ENCODE measurements at regions not wholly inside any gene's neighbourhood (a gene's known extent, or its start where the extent isn't known, plus 50 kb on each side); places are given as distances from the start of the nearest gene placed in this dataset.

DNA sequence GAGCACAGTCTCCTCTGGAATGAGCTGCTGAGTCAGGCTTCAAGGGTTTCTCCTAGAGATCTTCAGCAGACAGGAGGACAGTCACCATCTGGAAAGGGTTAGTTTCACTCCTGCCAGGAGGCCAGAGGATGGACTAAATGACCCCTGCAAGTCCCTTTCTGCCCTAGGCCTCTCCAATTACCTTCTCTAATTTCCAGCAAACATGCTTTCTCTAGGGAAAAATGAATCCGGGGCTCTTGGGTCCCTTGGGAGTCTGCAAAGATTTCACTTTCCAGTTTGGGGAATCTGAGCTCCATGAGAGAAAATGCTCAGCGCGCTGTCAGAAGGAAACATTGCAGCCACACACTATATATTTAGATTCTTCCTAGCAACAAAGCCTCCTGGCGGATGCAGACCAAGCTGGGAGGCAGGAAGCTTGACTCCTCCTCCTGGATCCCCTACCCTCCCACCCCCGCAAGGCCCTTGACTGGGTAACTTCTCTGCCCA lies 184.4 kb upstream of the CCND2 start:
- H3K4me1 Mint-ChIP-seq (ENCODE audit: low read depth, unreplicated experiment): peaks cover 16% of the 10 kb centered on the region
- H3K36me3 Mint-ChIP-seq (ENCODE audit: unreplicated experiment): peaks cover 9% of the 10 kb centered on the region
- peaks cover 3% of the 10 kb centered on the region for H3K27me3 Mint-ChIP-seq (ENCODE audit: unreplicated experiment)
- TF ChIP-seq, protein P1, sequence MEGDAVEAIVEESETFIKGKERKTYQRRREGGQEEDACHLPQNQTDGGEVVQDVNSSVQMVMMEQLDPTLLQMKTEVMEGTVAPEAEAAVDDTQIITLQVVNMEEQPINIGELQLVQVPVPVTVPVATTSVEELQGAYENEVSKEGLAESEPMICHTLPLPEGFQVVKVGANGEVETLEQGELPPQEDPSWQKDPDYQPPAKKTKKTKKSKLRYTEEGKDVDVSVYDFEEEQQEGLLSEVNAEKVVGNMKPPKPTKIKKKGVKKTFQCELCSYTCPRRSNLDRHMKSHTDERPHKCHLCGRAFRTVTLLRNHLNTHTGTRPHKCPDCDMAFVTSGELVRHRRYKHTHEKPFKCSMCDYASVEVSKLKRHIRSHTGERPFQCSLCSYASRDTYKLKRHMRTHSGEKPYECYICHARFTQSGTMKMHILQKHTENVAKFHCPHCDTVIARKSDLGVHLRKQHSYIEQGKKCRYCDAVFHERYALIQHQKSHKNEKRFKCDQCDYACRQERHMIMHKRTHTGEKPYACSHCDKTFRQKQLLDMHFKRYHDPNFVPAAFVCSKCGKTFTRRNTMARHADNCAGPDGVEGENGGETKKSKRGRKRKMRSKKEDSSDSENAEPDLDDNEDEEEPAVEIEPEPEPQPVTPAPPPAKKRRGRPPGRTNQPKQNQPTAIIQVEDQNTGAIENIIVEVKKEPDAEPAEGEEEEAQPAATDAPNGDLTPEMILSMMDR (IDR thresholded peaks at IDR 0.05; ENCODE audit: partially characterized antibody, unreplicated experiment): no peak
- H3K27ac Mint-ChIP-seq (ENCODE audit: unreplicated experiment): no peak overlapping the region
- H3K4me3 Mint-ChIP-seq (ENCODE audit: unreplicated experiment): no peak overlapping the region
- no peak for DNase-seq
- H3K9me3 Mint-ChIP-seq (ENCODE audit: unreplicated experiment): no peaks in the 10 kb centered on the region

DNA sequence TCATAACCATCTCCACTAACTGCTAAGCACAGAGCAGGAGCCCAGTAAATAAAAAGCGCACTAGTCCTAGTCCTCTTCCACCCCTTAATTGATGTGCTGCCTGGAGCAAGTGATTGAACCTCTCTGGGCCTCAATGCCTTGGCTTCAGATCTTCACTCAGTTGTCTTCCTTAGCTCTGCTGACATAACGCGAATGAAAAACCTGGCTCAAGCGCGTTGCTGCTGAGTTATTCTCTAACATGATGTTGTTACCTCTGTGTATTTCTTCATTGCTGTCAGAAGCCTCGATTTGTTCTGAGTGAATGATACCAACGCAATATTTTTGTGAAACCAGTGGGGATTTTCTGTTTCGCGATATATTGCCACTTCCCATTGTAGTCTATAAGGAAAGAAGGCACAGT lies 185.1 kb upstream of the CCND2 start:
- Mint-ChIP-seq H3K4me3 (ENCODE audit: unreplicated experiment) (peak overlapping the region; percentile 23), H3K27me3 (ENCODE audit: unreplicated experiment) (peaks cover 3% of the 10 kb centered on the region), H3K9me3 (ENCODE audit: unreplicated experiment) (no peaks in the 10 kb centered on the region), H3K36me3 (ENCODE audit: unreplicated experiment) (peaks cover 9% of the 10 kb centered on the region), H3K4me1 (ENCODE audit: low read depth, unreplicated experiment) (peaks cover 14% of the 10 kb centered on the region), H3K27ac (ENCODE audit: unreplicated experiment) (peak overlapping the region; percentile 3)
- TF ChIP-seq, protein P1 (IDR thresholded peaks at IDR 0.05; ENCODE audit: partially characterized antibody, unreplicated experiment): no peak
- no peak for DNase-seq

DNA sequence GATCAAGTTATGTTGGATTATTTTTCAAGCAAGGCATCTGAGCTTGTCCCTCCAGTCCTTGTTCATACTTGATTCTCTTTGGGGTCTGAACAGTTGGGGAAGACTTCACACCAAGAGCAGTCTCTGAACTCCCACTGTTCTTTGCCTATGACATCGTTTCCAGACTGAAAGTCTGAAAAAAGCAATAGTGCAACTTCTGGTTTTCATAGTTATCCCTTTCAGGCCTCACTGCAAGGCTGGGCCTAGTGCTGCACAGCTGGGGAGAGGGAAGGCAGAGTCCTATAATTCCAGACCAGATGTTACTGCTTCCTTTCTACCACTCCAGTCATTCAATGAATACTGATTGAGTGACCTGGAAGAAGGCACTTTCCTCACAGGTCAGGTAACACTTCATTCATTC lies 187.1 kb upstream of the CCND2 start:
- Mint-ChIP-seq H3K36me3 (ENCODE audit: unreplicated experiment) (peaks cover 9% of the 10 kb centered on the region), H3K27ac (ENCODE audit: unreplicated experiment) (no peak overlapping the region)

DNA sequence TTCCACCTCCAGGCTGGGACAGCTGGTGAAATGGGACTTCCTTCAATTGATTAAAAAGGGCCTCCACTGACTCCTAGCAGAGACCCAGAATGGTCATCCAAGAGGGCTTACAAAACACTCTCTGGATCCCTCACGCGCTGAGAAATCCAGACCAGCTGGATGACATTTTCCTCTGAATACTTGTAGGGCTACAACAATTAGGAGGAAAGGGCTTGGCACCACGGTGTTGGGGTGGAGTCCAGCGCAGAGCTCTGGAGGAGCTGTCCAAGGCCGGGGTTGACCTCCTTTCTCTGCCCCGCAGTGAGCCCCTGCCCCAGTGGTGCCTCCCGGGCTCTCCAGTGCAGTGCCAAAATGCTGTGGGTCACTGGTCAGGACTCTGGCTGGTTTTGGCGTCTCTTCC lies 189.0 kb upstream of the CCND2 start:
- Mint-ChIP-seq H3K27ac (ENCODE audit: unreplicated experiment) (no peak overlapping the region), H3K4me3 (ENCODE audit: unreplicated experiment) (no peak overlapping the region), H3K27me3 (ENCODE audit: unreplicated experiment) (peaks cover 3% of the 10 kb centered on the region), H3K36me3 (ENCODE audit: unreplicated experiment) (no peaks in the 10 kb centered on the region), H3K9me3 (ENCODE audit: unreplicated experiment) (no peaks in the 10 kb centered on the region), H3K4me1 (ENCODE audit: low read depth, unreplicated experiment) (peaks cover 9% of the 10 kb centered on the region)
- TF ChIP-seq, protein P1 (IDR thresholded peaks at IDR 0.05; ENCODE audit: partially characterized antibody, unreplicated experiment): no peak
- DNase-seq: no peak

More for the DNA sequence above, 187.1 kb upstream of the CCND2 start:
- H3K27me3 Mint-ChIP-seq (ENCODE audit: unreplicated experiment): peaks cover 3% of the 10 kb centered on the region
- no peaks in the 10 kb centered on the region for H3K9me3 Mint-ChIP-seq (ENCODE audit: unreplicated experiment)
- H3K4me1 Mint-ChIP-seq (ENCODE audit: low read depth, unreplicated experiment): peaks cover 11% of the 10 kb centered on the region
- TF ChIP-seq, protein P1 (IDR thresholded peaks at IDR 0.05; ENCODE audit: partially characterized antibody, unreplicated experiment): no peak
- DNase-seq: no peak
- no peak overlapping the region for H3K4me3 Mint-ChIP-seq (ENCODE audit: unreplicated experiment)

DNA sequence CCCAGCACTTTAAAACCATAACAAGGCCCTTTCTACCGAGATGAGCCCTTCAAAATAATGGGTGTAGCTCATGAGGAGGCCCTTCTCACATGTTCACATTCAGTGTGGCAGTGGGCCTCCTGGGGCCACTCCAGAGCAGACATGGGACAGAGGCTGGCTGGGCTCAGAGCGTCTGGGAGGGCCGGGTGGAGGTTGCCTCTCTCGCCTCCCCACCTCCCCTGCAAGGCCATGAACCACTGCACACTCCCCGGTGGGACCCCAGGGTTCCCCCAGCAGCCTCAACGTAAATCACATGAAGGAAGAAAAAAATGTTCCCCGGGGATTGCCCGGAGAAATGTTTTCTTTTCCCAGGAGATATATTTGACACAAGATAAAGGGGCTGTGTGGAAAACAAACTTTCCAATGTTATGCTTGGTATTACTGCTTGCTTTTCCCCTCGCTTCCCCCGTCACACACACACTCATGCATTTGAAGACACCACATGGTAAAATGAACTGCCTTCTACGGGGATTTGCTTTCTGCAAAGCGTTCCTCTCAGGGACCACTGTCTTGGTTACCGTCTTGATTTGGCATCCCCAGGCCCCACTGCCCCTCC lies 190.7 kb upstream of the CCND2 start:
- Mint-ChIP-seq H3K36me3 (ENCODE audit: unreplicated experiment) (peaks cover 12% of the 10 kb centered on the region), H3K27me3 (ENCODE audit: unreplicated experiment) (no peaks in the 10 kb centered on the region), H3K4me3 (ENCODE audit: unreplicated experiment) (no peak overlapping the region), H3K4me1 (ENCODE audit: low read depth, unreplicated experiment) (no peaks in the 10 kb centered on the region), H3K9me3 (ENCODE audit: unreplicated experiment) (peaks cover 2% of the 10 kb centered on the region), H3K27ac (ENCODE audit: unreplicated experiment) (no peak overlapping the region)
- TF ChIP-seq, protein P1 (IDR thresholded peaks at IDR 0.05; ENCODE audit: partially characterized antibody, unreplicated experiment): no peak
- DNase-seq: no peak
